GM12874 (cell line): ENCODE measurements at regions not wholly inside any gene's neighbourhood (a gene's known extent, or its start where the extent isn't known, plus 50 kb on each side); places are given as distances from the start of the nearest gene placed in this dataset.

ENCODE experiments used
- CTCF ChIP-seq: IDR thresholded peaks from 2 replicates; pipeline ENCODE4 v1.5.1; 2011; ENCODE audit warnings: low read depth, mild to moderate bottlenecking, control low read depth, low read length, moderate library complexity; ENCODE audit not compliant: insufficient read depth

- no peak for TF ChIP-seq CTCF
These were observed 509.0 kb upstream of the B3GAT1 start for GRCh38 chr11:134920851-134921608.

GRCh38 chr11:134916421-134917213 is 504.6 kb upstream of the B3GAT1 start:
- TF ChIP-seq CTCF, result no peak

- TF ChIP-seq CTCF, result no peak
These were observed 503.8 kb upstream of the B3GAT1 start for GRCh38 chr11:134915881-134916280.

GRCh38 chr11:134915212-134915611 is 503.2 kb upstream of the B3GAT1 start:
- TF ChIP-seq CTCF, result no peak

- TF ChIP-seq CTCF, result no peak
These were observed 502.1 kb upstream of the B3GAT1 start for GRCh38 chr11:134913999-134914590.

- no peak for TF ChIP-seq CTCF
These were observed 501.3 kb upstream of the B3GAT1 start for GRCh38 chr11:134913391-134913790.

- TF ChIP-seq CTCF, result no peak
These were observed 499.6 kb upstream of the B3GAT1 start for GRCh38 chr11:134911514-134912180.
